ENCODE measurements at regions not wholly inside any gene's neighbourhood (a gene's known extent, or its start where the extent isn't known, plus 50 kb on each side); places are given as distances from the start of the nearest gene placed in this dataset.

- DNase-seq (ENCODE audit: low read depth), result no peak
Measured at GRCh38 chr12:111110556-111110955, 190.2 kb upstream of the MYL2 start.

GRCh38 chr12:111108726-111109125 is 188.3 kb upstream of the MYL2 start:
- no peak for DNase-seq (ENCODE audit: low read depth)

GRCh38 chr12:111107392-111108178 is 187.2 kb upstream of the MYL2 start:
- no peak for DNase-seq (ENCODE audit: low read depth)

GRCh38 chr12:111105294-111105693 is 184.9 kb upstream of the MYL2 start:
- no peak for DNase-seq (ENCODE audit: low read depth)

GRCh38 chr12:111103583-111103982 is 183.2 kb upstream of the MYL2 start:
- DNase-seq (ENCODE audit: low read depth), result no peak

- DNase-seq (ENCODE audit: low read depth), result no peak
Measured at GRCh38 chr12:111102102-111102739, 181.8 kb upstream of the MYL2 start.

- no peak for DNase-seq (ENCODE audit: low read depth)
Measured at GRCh38 chr12:111101003-111101402, 180.6 kb upstream of the MYL2 start.

GRCh38 chr12:111100554-111100953 is 180.2 kb upstream of the MYL2 start:
- no peak for DNase-seq (ENCODE audit: low read depth)

- no peak for DNase-seq (ENCODE audit: low read depth)
Measured at GRCh38 chr12:111100003-111100402, 179.6 kb upstream of the MYL2 start.

GRCh38 chr12:111099186-111099585 is 178.8 kb upstream of the MYL2 start:
- no peak for DNase-seq (ENCODE audit: low read depth)

GRCh38 chr12:111094157-111095010 is 174.0 kb upstream of the MYL2 start:
- DNase-seq (ENCODE audit: low read depth), result no peak

GRCh38 chr12:111093428-111094142 is 173.2 kb upstream of the MYL2 start:
- DNase-seq (ENCODE audit: low read depth), result no peak

- no peak for DNase-seq (ENCODE audit: low read depth)
Measured at GRCh38 chr12:111091051-111091450, 170.7 kb upstream of the MYL2 start.

GRCh38 chr12:111089616-111090015 is 169.2 kb upstream of the MYL2 start:
- no peak for DNase-seq (ENCODE audit: low read depth)

GRCh38 chr12:111088409-111088808 is 168.0 kb upstream of the MYL2 start:
- no peak for DNase-seq (ENCODE audit: low read depth)

GRCh38 chr12:111086947-111087700 is 166.7 kb upstream of the MYL2 start:
- no peak for DNase-seq (ENCODE audit: low read depth)

GRCh38 chr12:111085096-111085495 is 164.7 kb upstream of the MYL2 start:
- DNase-seq (ENCODE audit: low read depth), result no peak

GRCh38 chr12:111084605-111085004 is 164.2 kb upstream of the MYL2 start:
- DNase-seq (ENCODE audit: low read depth), result no peak

- DNase-seq (ENCODE audit: low read depth), result no peak
Measured at GRCh38 chr12:111084158-111084557, 163.8 kb upstream of the MYL2 start.

GRCh38 chr12:111081600-111081999 is 161.2 kb upstream of the MYL2 start:
- DNase-seq (ENCODE audit: low read depth), result no peak

GRCh38 chr12:111078731-111079130 is 158.4 kb upstream of the MYL2 start:
- DNase-seq (ENCODE audit: low read depth), result no peak

Data from stimulated activated CD8-positive, alpha-beta memory T cell treated with anti-CD3 and anti-CD28 coated beads, Interleukin-15, amount 100 ng/mL, for 24 hours (primary cell).